ENCODE measurements at regions not wholly inside any gene's neighbourhood (a gene's known extent, or its start where the extent isn't known, plus 50 kb on each side); places are given as distances from the start of the nearest gene placed in this dataset.
A peak's percentile ranks its signal among the peaks of the same experiment; 100 is the strongest.

DNA sequence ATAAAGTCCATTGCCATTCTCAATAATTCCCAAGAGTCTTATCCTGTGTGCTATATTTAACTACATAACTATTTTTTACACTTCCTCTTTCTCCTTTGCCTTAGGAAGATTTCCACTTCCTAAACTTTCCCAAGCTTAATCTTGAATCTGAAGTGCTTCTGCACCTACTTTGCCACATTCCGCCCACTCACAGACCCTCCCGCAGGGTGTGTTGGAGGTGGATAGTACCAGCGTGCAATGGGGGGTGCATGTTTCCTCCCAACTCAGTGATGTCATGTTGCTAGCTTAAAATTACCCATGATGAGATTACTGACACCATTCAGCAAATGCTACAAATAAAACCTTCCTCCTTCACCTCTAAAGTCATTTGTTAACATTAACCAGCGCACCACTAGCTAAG lies 460.2 kb downstream of the NR2F1-AS1 start (continued):
- TF ChIP-seq, protein P1, sequence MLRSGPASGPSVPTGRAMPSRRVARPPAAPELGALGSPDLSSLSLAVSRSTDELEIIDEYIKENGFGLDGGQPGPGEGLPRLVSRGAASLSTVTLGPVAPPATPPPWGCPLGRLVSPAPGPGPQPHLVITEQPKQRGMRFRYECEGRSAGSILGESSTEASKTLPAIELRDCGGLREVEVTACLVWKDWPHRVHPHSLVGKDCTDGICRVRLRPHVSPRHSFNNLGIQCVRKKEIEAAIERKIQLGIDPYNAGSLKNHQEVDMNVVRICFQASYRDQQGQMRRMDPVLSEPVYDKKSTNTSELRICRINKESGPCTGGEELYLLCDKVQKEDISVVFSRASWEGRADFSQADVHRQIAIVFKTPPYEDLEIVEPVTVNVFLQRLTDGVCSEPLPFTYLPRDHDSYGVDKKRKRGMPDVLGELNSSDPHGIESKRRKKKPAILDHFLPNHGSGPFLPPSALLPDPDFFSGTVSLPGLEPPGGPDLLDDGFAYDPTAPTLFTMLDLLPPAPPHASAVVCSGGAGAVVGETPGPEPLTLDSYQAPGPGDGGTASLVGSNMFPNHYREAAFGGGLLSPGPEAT (IDR thresholded peaks at IDR 0.05; ENCODE audit: low read depth), result no peak
- TF ChIP-seq CREB1 (IDR thresholded peaks at IDR 0.05; ENCODE audit: low read depth), result no peak
- TF ChIP-seq ZNF274 (IDR thresholded peaks at IDR 0.05; ENCODE audit: insufficient read depth, insufficient read length), result no peak
- no peak for TF ChIP-seq YBX1 (IDR thresholded peaks at IDR 0.05)
- no peak for TF ChIP-seq FOXM1 (IDR thresholded peaks at IDR 0.05; ENCODE audit: low read depth, low read length)
- TF ChIP-seq CHD2 (IDR thresholded peaks at IDR 0.05; ENCODE audit: borderline replicate concordance, low read depth, low read length), result no peak

DNA sequence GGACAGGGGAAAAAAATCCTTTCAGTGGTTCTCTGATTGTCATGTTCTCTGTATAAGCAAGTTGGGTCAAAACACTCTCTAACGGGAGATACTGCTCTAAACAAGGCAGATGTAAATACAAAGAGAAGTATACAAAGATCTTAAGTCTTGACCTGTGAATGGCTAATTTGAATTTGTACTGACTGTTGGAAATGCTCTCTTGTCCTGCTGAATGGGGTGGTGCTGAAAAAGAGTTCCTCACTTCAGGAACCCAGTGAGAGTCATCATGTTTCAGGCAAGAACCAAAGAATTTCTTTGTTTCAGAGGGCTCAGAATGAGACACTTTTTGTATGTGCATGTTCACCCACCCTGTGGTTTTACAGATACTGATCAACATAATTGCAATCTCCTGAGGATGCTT lies 461.0 kb downstream of the NR2F1-AS1 start:
- Histone ChIP-seq H3K4me3 (no peak overlapping the region), H2AFZ (ENCODE audit: control insufficient read depth, low read depth, low read length) (no peak overlapping the region), H3K27me3 (replicated peaks in 1 of 2; ENCODE audit: control insufficient read depth in 2 of 2, insufficient read depth in 2 of 2, low read length in 1 of 2) (no peaks in the 10 kb centered on the region), H3K4me2 (ENCODE audit: control insufficient read depth, insufficient read depth) (no peak overlapping the region), H3K79me2 (ENCODE audit: control insufficient read depth, insufficient read depth, low read length) (no peaks in the 10 kb centered on the region), H3K36me3 (ENCODE audit: control insufficient read depth in 2 of 2, insufficient read depth in 2 of 2, low read length in 1 of 2) (no peaks in the 10 kb centered on the region), H3K27ac (ENCODE audit: control insufficient read depth, insufficient read depth) (no peak overlapping the region), H3K9ac (ENCODE audit: control insufficient read depth, insufficient read depth, low read length) (no peak overlapping the region), H3K9me3 (replicated peaks; ENCODE audit: control insufficient read depth, insufficient read depth, low read length) (no peaks in the 10 kb centered on the region), H3K4me1 (ENCODE audit: control insufficient read depth, insufficient read depth, low read length) (no peaks in the 10 kb centered on the region), H4K20me1 (ENCODE audit: control insufficient read depth, insufficient read depth) (no peaks in the 10 kb centered on the region)
- DNase-seq (ENCODE audit: low read depth, low spot score), result no peak
- ATAC-seq, result no peak
- SMC1A ChIA-PET (ENCODE audit: uncharacterized antibody, unreplicated experiment), result interaction anchor here (1.3 kb wide), 1 partner anchor 211 kb away, joined by 4 read pairs; no protein-coding TSS in a partner anchor
- POLR2A ChIA-PET, result no interaction called here
- intact Hi-C loops (cut with micrococcal nuclease; ENCODE audit: unreplicated experiment), result no loop called here
- BruUV-seq (replicated peaks), result no TSS peak
- CTCF ChIA-PET, result no interaction called here
- WGBS (ENCODE audit: insufficient coverage, insufficient replicate concordance, low lambda C conversion rate, missing lambda C conversion rate), result 88% methylated on average over 1 of the region's 1 CpG
- RAD21 ChIA-PET (ENCODE audit: unreplicated experiment), result no interaction called here
- peak; percentile 59 for FAIRE-seq
- in situ Hi-C loops (cut with MboI), result no loop called here
- TF ChIP-seq WRNIP1 (IDR thresholded peaks at IDR 0.05; ENCODE audit: borderline replicate concordance, low read depth, low read length) (no peak), TCF12 (IDR thresholded peaks at IDR 0.05; ENCODE audit: low read depth, low read length) (no peak), USF1 (IDR thresholded peaks at IDR 0.05; ENCODE audit: borderline replicate concordance, extremely low read length, insufficient read depth, low read depth, low read length) (no peak), SMC3 (IDR thresholded peaks at IDR 0.05; ENCODE audit: borderline replicate concordance, low read length) (no peak), MTA2 (IDR thresholded peaks at IDR 0.05; ENCODE audit: low read depth) (no peak), MYC (IDR thresholded peaks at IDR 0.05; ENCODE audit: insufficient read depth, insufficient read length, insufficient replicate concordance, low read length, severe bottlenecking) (no peak), KDM1A (IDR thresholded peaks at IDR 0.05; ENCODE audit: borderline replicate concordance) (no peak), ZNF24 (IDR thresholded peaks at IDR 0.05) (no peak), MEF2A (IDR thresholded peaks at IDR 0.05; ENCODE audit: insufficient read depth, low read depth, low read length) (no peak), ZNF207 (IDR thresholded peaks at IDR 0.05; ENCODE audit: borderline replicate concordance) (no peak), TAF1 (IDR thresholded peaks at IDR 0.05; ENCODE audit: borderline replicate concordance, low read depth, low read length) (no peak), RB1 (IDR thresholded peaks at IDR 0.05; ENCODE audit: borderline replicate concordance) (no peak), RFX5 (IDR thresholded peaks at IDR 0.05; ENCODE audit: low read depth, low read length) (no peak)
- TF ChIP-seq, protein P2, sequence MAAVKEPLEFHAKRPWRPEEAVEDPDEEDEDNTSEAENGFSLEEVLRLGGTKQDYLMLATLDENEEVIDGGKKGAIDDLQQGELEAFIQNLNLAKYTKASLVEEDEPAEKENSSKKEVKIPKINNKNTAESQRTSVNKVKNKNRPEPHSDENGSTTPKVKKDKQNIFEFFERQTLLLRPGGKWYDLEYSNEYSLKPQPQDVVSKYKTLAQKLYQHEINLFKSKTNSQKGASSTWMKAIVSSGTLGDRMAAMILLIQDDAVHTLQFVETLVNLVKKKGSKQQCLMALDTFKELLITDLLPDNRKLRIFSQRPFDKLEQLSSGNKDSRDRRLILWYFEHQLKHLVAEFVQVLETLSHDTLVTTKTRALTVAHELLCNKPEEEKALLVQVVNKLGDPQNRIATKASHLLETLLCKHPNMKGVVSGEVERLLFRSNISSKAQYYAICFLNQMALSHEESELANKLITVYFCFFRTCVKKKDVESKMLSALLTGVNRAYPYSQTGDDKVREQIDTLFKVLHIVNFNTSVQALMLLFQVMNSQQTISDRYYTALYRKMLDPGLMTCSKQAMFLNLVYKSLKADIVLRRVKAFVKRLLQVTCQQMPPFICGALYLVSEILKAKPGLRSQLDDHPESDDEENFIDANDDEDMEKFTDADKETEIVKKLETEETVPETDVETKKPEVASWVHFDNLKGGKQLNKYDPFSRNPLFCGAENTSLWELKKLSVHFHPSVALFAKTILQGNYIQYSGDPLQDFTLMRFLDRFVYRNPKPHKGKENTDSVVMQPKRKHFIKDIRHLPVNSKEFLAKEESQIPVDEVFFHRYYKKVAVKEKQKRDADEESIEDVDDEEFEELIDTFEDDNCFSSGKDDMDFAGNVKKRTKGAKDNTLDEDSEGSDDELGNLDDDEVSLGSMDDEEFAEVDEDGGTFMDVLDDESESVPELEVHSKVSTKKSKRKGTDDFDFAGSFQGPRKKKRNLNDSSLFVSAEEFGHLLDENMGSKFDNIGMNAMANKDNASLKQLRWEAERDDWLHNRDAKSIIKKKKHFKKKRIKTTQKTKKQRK (IDR thresholded peaks at IDR 0.05; ENCODE audit: low read depth, low read length), result no peak

Data from GM12878 (cell line).